ENCODE measurements at regions not wholly inside any gene's neighbourhood (a gene's known extent, or its start where the extent isn't known, plus 50 kb on each side); places are given as distances from the start of the nearest gene placed in this dataset.
"Not testable (repeated sequence)": the region's sequence is repeated elsewhere in the genome, so short reads cannot be mapped to it uniquely, and the experiment has no call there.

GRCh38 chr1:173327987-173328386 is 120.9 kb upstream of the TNFSF4 start:
- TF ChIP-seq CTCF (IDR thresholded peaks at IDR 0.05 in 2 of 3, conservative IDR thresholded peaks at IDR 0.05 in 1 of 3; ENCODE audit: control insufficient read depth in 2 of 3, extremely low read depth in 1 of 3, insufficient read depth in 1 of 3, low read depth in 3 of 3, low read length in 3 of 3); POLR2A (IDR thresholded peaks at IDR 0.05; ENCODE audit: low read depth, low read length); E2F8 (IDR thresholded peaks at IDR 0.05; ENCODE audit: low read depth, partially characterized antibody); IRF4 (IDR thresholded peaks at IDR 0.05; ENCODE audit: low read depth, low read length): not testable (repeated sequence)
- TF ChIP-seq, protein P1, sequence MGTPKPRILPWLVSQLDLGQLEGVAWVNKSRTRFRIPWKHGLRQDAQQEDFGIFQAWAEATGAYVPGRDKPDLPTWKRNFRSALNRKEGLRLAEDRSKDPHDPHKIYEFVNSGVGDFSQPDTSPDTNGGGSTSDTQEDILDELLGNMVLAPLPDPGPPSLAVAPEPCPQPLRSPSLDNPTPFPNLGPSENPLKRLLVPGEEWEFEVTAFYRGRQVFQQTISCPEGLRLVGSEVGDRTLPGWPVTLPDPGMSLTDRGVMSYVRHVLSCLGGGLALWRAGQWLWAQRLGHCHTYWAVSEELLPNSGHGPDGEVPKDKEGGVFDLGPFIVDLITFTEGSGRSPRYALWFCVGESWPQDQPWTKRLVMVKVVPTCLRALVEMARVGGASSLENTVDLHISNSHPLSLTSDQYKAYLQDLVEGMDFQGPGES (IDR thresholded peaks at IDR 0.05) = not testable (repeated sequence)

Data from GM12878 (cell line).